HG02588 (cell line): ENCODE measurements at regions not wholly inside any gene's neighbourhood (a gene's known extent, or its start where the extent isn't known, plus 50 kb on each side); places are given as distances from the start of the nearest gene placed in this dataset.

Source experiments
- ATAC-seq: cut with Tn5 transposase; IDR thresholded peaks from one replicate; pipeline ENCODE4 v1.9.1; 2021; ENCODE audit warnings: mild to moderate bottlenecking, moderate library complexity; ENCODE audit not compliant: unreplicated experiment

DNA sequence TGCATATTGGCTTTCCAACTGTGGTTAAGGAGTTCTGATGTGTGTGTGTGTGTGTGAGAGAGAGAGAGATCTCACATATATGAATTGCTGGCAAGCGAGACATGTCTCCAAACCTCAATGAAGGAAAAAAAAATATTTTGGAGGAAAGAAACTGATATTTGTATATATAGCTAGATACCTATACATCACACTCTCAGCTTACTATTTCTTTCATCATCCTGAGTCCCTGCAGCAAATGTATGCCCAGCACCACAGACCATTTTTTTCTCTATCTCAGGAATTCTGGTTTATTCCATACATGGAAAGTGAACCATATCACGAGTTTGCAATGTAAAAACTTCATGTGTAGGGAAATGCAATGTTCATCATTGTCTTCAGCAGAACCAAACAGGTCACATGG lies 68.9 kb downstream of the MTERF1 start:
- ATAC-seq = no peak

DNA sequence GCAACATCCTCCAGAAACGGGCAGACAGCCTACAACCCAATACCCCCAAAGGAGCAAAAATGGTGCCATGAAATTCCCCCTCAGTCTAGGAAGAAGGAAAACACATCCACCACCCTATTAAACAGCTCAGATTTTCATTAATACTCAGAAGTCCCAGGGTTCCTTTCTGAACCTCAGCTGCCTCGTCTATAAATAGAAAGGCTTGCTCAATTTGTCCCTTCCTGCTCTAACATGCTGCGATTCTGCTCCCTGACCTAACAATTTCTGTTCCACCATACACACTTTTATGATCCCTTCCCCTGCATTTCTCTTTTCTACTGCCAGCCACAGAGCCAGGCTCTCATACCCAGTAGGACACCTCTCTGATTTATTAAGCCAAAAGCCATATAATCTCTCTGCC lies 68.1 kb downstream of the MTERF1 start:
- no peak for ATAC-seq

- no peak for ATAC-seq
These were observed 66.3 kb downstream of the MTERF1 start for GRCh38 chr7:91814189-91814588.
